Calu3 (cell line): ENCODE measurements at regions not wholly inside any gene's neighbourhood (a gene's known extent, or its start where the extent isn't known, plus 50 kb on each side); places are given as distances from the start of the nearest gene placed in this dataset.

Experiments
- BruUV-seq: library from RNA; stranded (reverse); fragments of 400-500 nt; replicated peaks from 2 replicates; lab custom pipeline; 2021; lab: Mats Ljungman, UMichigan
- CTCF ChIA-PET: fragments of 300-600 bp; sonication (Branson Sonifier 250); formaldehyde crosslinking; loops from one replicate; lab custom pipeline; 2022; ENCODE audit warnings: antibody characterized with exemption; lab: Charles Lee
- DNase-seq: peaks from one replicate; pipeline ENCODE4 v3.0.0; 2022
- H3K27ac Mint-ChIP-seq: one replicate; pipeline ENCODE4 v1.8.0; 2022; ENCODE audit warnings: mixed read lengths; ENCODE audit not compliant: unreplicated experiment
- H3K27me3 Mint-ChIP-seq: one replicate; pipeline ENCODE4 v1.8.0; 2022; ENCODE audit warnings: mixed read lengths; ENCODE audit not compliant: unreplicated experiment
- H3K36me3 Mint-ChIP-seq: one replicate; pipeline ENCODE4 v1.8.0; 2022; ENCODE audit warnings: mild to moderate bottlenecking, moderate library complexity, mixed read lengths; ENCODE audit not compliant: insufficient read depth, unreplicated experiment
- H3K4me1 Mint-ChIP-seq: one replicate; pipeline ENCODE4 v1.8.0; 2022; ENCODE audit warnings: mild to moderate bottlenecking, low read depth, mixed read lengths; ENCODE audit not compliant: unreplicated experiment
- H3K4me3 Mint-ChIP-seq: one replicate; pipeline ENCODE4 v1.8.0; 2022; ENCODE audit warnings: mild to moderate bottlenecking, low read depth, moderate library complexity, mixed read lengths; ENCODE audit not compliant: unreplicated experiment
- H3K9me3 Mint-ChIP-seq: one replicate; pipeline ENCODE4 v1.8.0; 2022; ENCODE audit warnings: low read depth, mixed read lengths; ENCODE audit not compliant: unreplicated experiment
- CTCF ChIP-seq: fragments of 200-600 bp; IDR thresholded peaks from one replicate; pipeline ENCODE4 v1.8.0; 2022; ENCODE audit warnings: antibody characterized with exemption; ENCODE audit not compliant: unreplicated experiment
- intact Hi-C: fragments of 100-400 bp; cut with micrococcal nuclease; formaldehyde crosslinking; loops from one replicate; pipeline ENCODE4 v1.10.0; 2022; ENCODE audit not compliant: unreplicated experiment

- Mint-ChIP-seq H3K27ac (no peak overlapping the region), H3K4me3 (no peak overlapping the region), H3K4me1 (no peaks in the 10 kb centered on the region), H3K36me3 (no peaks in the 10 kb centered on the region), H3K27me3 (peaks cover 85% of the 10 kb centered on the region), H3K9me3 (no peaks in the 10 kb centered on the region)
- BruUV-seq: no TSS peak
- CTCF ChIA-PET: interaction anchor here (0.5 kb wide), 1 partner anchor 1032 kb away, joined by 6 read pairs; no protein-coding TSS in a partner anchor
- intact Hi-C loops: no loop called here
- no peak for DNase-seq
- no peak for TF ChIP-seq CTCF
Measured at GRCh38 chr1:30284728-30285475, 438.5 kb downstream of the MATN1 start.

GRCh38 chr1:30284226-30284625 is 439.2 kb downstream of the MATN1 start:
- Mint-ChIP-seq H3K36me3 (no peaks in the 10 kb centered on the region), H3K4me1 (no peaks in the 10 kb centered on the region), H3K27me3 (peaks cover 85% of the 10 kb centered on the region), H3K27ac (no peak overlapping the region), H3K4me3 (no peak overlapping the region), H3K9me3 (no peaks in the 10 kb centered on the region)
- CTCF ChIA-PET: no interaction called here
- no TSS peak for BruUV-seq
- intact Hi-C loops: no loop called here
- no peak for DNase-seq
- TF ChIP-seq CTCF: no peak

- Mint-ChIP-seq H3K4me3 (no peak overlapping the region), H3K4me1 (no peaks in the 10 kb centered on the region), H3K9me3 (no peaks in the 10 kb centered on the region), H3K27me3 (peaks cover 82% of the 10 kb centered on the region), H3K36me3 (no peaks in the 10 kb centered on the region), H3K27ac (no peak overlapping the region)
- intact Hi-C loops: no loop called here
- BruUV-seq: no TSS peak
- CTCF ChIA-PET: no interaction called here
- DNase-seq: no peak
- TF ChIP-seq CTCF: no peak
Measured at GRCh38 chr1:30283199-30283962, 440.0 kb downstream of the MATN1 start.

GRCh38 chr1:30280572-30280971 is 442.8 kb downstream of the MATN1 start:
- no peak for TF ChIP-seq CTCF

More at GRCh38 chr1:30280572-30280971, 442.8 kb downstream of the MATN1 start:
- intact Hi-C loops: no loop called here
- H3K4me1 Mint-ChIP-seq: no peaks in the 10 kb centered on the region
- H3K4me3 Mint-ChIP-seq: no peak overlapping the region
- DNase-seq: no peak
- H3K27me3 Mint-ChIP-seq: peaks cover 90% of the 10 kb centered on the region
- no peaks in the 10 kb centered on the region for H3K9me3 Mint-ChIP-seq
- no peak overlapping the region for H3K27ac Mint-ChIP-seq
- CTCF ChIA-PET: no interaction called here
- no TSS peak for BruUV-seq
- H3K36me3 Mint-ChIP-seq: no peaks in the 10 kb centered on the region
